ENCODE measurements at regions not wholly inside any gene's neighbourhood (a gene's known extent, or its start where the extent isn't known, plus 50 kb on each side); places are given as distances from the start of the nearest gene placed in this dataset.

GRCh38 chr6:74964871-74965441 lies 240.9 kb downstream of the COL12A1 start:
- Histone ChIP-seq H2AFZ (ENCODE audit: low read depth, low read length) (no peak overlapping the region), H3K36me3 (ENCODE audit: insufficient read depth, low read length) (no peaks in the 10 kb centered on the region), H3K9me2 (ENCODE audit: insufficient read depth, low read length) (no peaks in the 10 kb centered on the region), H3K27me3 (ENCODE audit: insufficient read depth, low read depth, low read length) (no peaks in the 10 kb centered on the region), H3K27ac (ENCODE audit: low read length) (no peak overlapping the region), H4K20me1 (ENCODE audit: insufficient read depth) (no peaks in the 10 kb centered on the region), H3K9me3 (ENCODE audit: low read length) (no peaks in the 10 kb centered on the region), H3K9ac (ENCODE audit: low read length) (no peak overlapping the region), H3K4me3 (ENCODE audit: low read length) (no peak overlapping the region), H3K79me2 (replicated peaks; ENCODE audit: insufficient read depth, low read length) (no peaks in the 10 kb centered on the region), H3F3A (ENCODE audit: insufficient read depth, low read length, poor library complexity, severe bottlenecking) (no peaks in the 10 kb centered on the region), H3K4me2 (ENCODE audit: low read length) (no peak overlapping the region)
- TF ChIP-seq RAD21 (conservative IDR thresholded peaks at IDR 0.05) (no peak), TAF1 (IDR thresholded peaks at IDR 0.05; ENCODE audit: low read depth) (no peak), EP300 (conservative IDR thresholded peaks at IDR 0.05; ENCODE audit: poor library complexity, severe bottlenecking) (no peak), CTCF (IDR thresholded peaks at IDR 0.05; ENCODE audit: poor library complexity, severe bottlenecking) (no peak), EZH2 (IDR thresholded peaks at IDR 0.05; ENCODE audit: borderline replicate concordance, insufficient read depth, low read length, poor library complexity, severe bottlenecking) (no peak), SMC3 (conservative IDR thresholded peaks at IDR 0.05; ENCODE audit: poor library complexity) (no peak), POLR2AphosphoS5 (IDR thresholded peaks at IDR 0.05) (no peak), REST (IDR thresholded peaks at IDR 0.05; ENCODE audit: borderline replicate concordance) (no peak), MXI1 (conservative IDR thresholded peaks at IDR 0.05; ENCODE audit: poor library complexity, severe bottlenecking) (no peak)

GRCh38 chr6:74956559-74957428 lies 249.1 kb downstream of the COL12A1 start:
- Histone ChIP-seq H3K27me3 (ENCODE audit: insufficient read depth, low read depth, low read length) (no peaks in the 10 kb centered on the region), H3K4me2 (ENCODE audit: low read length) (no peak overlapping the region), H3K9me2 (ENCODE audit: insufficient read depth, low read length) (no peaks in the 10 kb centered on the region), H3K27ac (ENCODE audit: low read length) (no peak overlapping the region), H3K36me3 (ENCODE audit: insufficient read depth, low read length) (no peaks in the 10 kb centered on the region), H3F3A (ENCODE audit: insufficient read depth, low read length, poor library complexity, severe bottlenecking) (no peaks in the 10 kb centered on the region), H3K79me2 (replicated peaks; ENCODE audit: insufficient read depth, low read length) (no peaks in the 10 kb centered on the region), H3K4me3 (ENCODE audit: low read length) (no peak overlapping the region), H3K9ac (ENCODE audit: low read length) (no peak overlapping the region), H2AFZ (ENCODE audit: low read depth, low read length) (no peak overlapping the region), H4K20me1 (ENCODE audit: insufficient read depth) (no peaks in the 10 kb centered on the region), H3K9me3 (ENCODE audit: low read length) (no peaks in the 10 kb centered on the region)
- TF ChIP-seq CTCF (IDR thresholded peaks at IDR 0.05; ENCODE audit: poor library complexity, severe bottlenecking) (no peak), REST (IDR thresholded peaks at IDR 0.05; ENCODE audit: borderline replicate concordance) (no peak), POLR2AphosphoS5 (IDR thresholded peaks at IDR 0.05) (no peak), MXI1 (conservative IDR thresholded peaks at IDR 0.05; ENCODE audit: poor library complexity, severe bottlenecking) (no peak), EZH2 (IDR thresholded peaks at IDR 0.05; ENCODE audit: borderline replicate concordance, insufficient read depth, low read length, poor library complexity, severe bottlenecking) (no peak), EP300 (conservative IDR thresholded peaks at IDR 0.05; ENCODE audit: poor library complexity, severe bottlenecking) (no peak), TAF1 (IDR thresholded peaks at IDR 0.05; ENCODE audit: low read depth) (no peak), RAD21 (conservative IDR thresholded peaks at IDR 0.05) (no peak), SMC3 (conservative IDR thresholded peaks at IDR 0.05; ENCODE audit: poor library complexity) (no peak)

Measured in neural cell (in vitro differentiated cells).